HCT116 (cell line): ENCODE measurements at regions not wholly inside any gene's neighbourhood (a gene's known extent, or its start where the extent isn't known, plus 50 kb on each side); places are given as distances from the start of the nearest gene placed in this dataset.
"Not testable (repeated sequence)": the region's sequence is repeated elsewhere in the genome, so short reads cannot be mapped to it uniquely, and the experiment has no call there.

Source experiments
- POLR2A ChIP-seq: IDR thresholded peaks from 2 replicates; pipeline ENCODE4 v1.7.0; 2011; ENCODE audit warnings: borderline replicate concordance; ENCODE audit not compliant: insufficient read depth, insufficient read length; ENCODE audit errors: extremely low read depth
- SRF ChIP-seq: IDR thresholded peaks from 2 replicates; pipeline ENCODE4 v1.6.1; 2012; ENCODE audit warnings: low read depth
- TF ChIP-seq, protein P1 (sequence below), 3 experiments: fragments of 200-600 bp in 1 of 3; sonication (generic) in 1 of 3; IDR thresholded peaks in 2 of 3; conservative IDR thresholded peaks in 1 of 3; 2 replicates each; pipeline ENCODE4 v1.5.1; 2012 to 2017; ENCODE audit warnings: low read depth in 2 of 3, low read length in 2 of 3, antibody characterized with exemption in 1 of 3, borderline replicate concordance in 1 of 3, control low read depth in 1 of 3, mild to moderate bottlenecking in 1 of 3, mixed read lengths in 1 of 3, mixed run types in 1 of 3, moderate library complexity in 1 of 3; ENCODE audit not compliant: insufficient read depth in 1 of 3

DNA sequence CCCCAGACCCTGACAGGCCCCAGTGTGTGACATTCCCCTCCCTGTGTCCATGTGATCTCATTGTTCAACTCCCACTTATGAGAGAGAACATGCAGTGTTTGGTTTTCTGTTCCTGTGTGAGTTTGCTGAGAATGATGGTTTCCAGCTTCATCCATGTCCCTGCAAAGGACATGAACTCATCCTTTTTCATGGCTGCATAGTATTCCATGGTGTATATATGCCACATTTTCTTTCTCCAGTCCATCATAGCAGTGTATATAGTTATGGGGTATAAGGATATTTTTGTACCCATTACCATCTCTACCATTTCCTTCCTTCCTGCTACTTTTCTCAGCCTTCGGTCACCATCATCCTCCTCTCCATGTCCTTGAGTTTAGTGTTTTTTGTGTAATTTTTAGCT is 192.5 kb downstream of the SHOX start:
- TF ChIP-seq POLR2A, SRF: not testable (repeated sequence)
- TF ChIP-seq, protein P1, sequence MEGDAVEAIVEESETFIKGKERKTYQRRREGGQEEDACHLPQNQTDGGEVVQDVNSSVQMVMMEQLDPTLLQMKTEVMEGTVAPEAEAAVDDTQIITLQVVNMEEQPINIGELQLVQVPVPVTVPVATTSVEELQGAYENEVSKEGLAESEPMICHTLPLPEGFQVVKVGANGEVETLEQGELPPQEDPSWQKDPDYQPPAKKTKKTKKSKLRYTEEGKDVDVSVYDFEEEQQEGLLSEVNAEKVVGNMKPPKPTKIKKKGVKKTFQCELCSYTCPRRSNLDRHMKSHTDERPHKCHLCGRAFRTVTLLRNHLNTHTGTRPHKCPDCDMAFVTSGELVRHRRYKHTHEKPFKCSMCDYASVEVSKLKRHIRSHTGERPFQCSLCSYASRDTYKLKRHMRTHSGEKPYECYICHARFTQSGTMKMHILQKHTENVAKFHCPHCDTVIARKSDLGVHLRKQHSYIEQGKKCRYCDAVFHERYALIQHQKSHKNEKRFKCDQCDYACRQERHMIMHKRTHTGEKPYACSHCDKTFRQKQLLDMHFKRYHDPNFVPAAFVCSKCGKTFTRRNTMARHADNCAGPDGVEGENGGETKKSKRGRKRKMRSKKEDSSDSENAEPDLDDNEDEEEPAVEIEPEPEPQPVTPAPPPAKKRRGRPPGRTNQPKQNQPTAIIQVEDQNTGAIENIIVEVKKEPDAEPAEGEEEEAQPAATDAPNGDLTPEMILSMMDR (IDR thresholded peaks at IDR 0.05 in 2 of 3, conservative IDR thresholded peaks at IDR 0.05 in 1 of 3; ENCODE audit: borderline replicate concordance in 1 of 3, insufficient read depth in 1 of 3, low read depth in 2 of 3, low read length in 2 of 3) = not testable (repeated sequence)
